Lower leg skin (tissue), 4 donors: ENCODE measurements at regions not wholly inside any gene's neighbourhood (a gene's known extent, or its start where the extent isn't known, plus 50 kb on each side); places are given as distances from the start of the nearest gene placed in this dataset.

Source experiments
- DNase-seq, 2 donors: peaks; one replicate each; pipeline ENCODE4 v3.0.0-alpha.2; 2019; ENCODE audit warnings: low spot score in 2 of 2
- H3K4me3 ChIP-seq: fragments of 200-600 bp; sonication (generic); 2 replicates; pipeline ENCODE4 v1.5.1; 2017; ENCODE audit warnings: mild to moderate bottlenecking, low read depth; ENCODE audit not compliant: poor library complexity, severe bottlenecking
- CTCF ChIP-seq, 3 donors: fragments of 450-650 bp; IDR thresholded peaks; one replicate each; pipeline ENCODE4 v1.5.1; 2016; ENCODE audit warnings: antibody characterized with exemption in 3 of 3, mild to moderate bottlenecking in 3 of 3, moderate library complexity in 2 of 3
- POLR2A ChIP-seq, 2 donors: fragments of 450-650 bp; IDR thresholded peaks; one replicate each; pipeline ENCODE4 v1.6.1; 2016 to 2017; ENCODE audit warnings: antibody characterized with exemption in 2 of 2, mild to moderate bottlenecking in 1 of 2, moderate library complexity in 1 of 2
- WGBS, 2 donors: methylation state at CpG; one replicate each; pipeline ENCODE4 v1.1.5; 2018; 5-methylcytosine and 5-hydroxymethylcytosine counted together
- intact Hi-C: fragments of 100-400 bp; cut with DNase I; formaldehyde crosslinking; loops from one replicate; pipeline ENCODE4 v1.15.0; 2023; ENCODE audit warnings: low total_unique reads

GRCh38 chr15:69592954-69593353 lies 140.3 kb downstream of the RPLP1 start:
- intact Hi-C loops = no loop called here
- no peak overlapping the region for H3K4me3 ChIP-seq
- TF ChIP-seq CTCF (IDR thresholded peaks at IDR 0.05) (no peak), POLR2A (IDR thresholded peaks at IDR 0.05) (no peak)
- WGBS, 2 donors = 76 to 77% methylated on average over 2 of the region's 2 CpGs
- DNase-seq = no peak

DNA sequence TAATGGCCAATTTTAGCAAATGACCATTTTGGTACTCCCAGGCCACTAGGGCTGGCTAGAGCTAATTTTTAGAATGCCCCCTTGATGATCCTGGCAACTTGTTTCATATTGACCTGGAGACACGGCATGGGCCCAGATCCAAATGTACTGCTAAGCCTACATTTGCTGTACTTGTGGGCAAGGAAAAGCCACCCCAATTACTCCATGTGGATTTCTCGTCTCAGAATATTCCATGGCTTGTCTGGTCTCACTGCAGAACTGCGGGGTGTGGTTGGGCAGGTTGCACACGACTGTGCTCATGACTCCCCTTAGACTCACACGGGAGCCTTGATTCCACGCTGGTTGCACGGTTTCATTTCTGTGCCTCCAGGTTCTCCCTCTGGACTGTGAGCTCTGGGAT lies 140.9 kb downstream of the RPLP1 start:
- TF ChIP-seq CTCF (IDR thresholded peaks at IDR 0.05) (no peak), POLR2A (IDR thresholded peaks at IDR 0.05) (no peak)
- WGBS, 2 donors = 85 to 93% methylated on average over 7 of the region's 7 CpGs
- no peak overlapping the region for H3K4me3 ChIP-seq
- DNase-seq = peak in 1 of 2 donors; percentile 53
- intact Hi-C loops = no loop called here

DNA sequence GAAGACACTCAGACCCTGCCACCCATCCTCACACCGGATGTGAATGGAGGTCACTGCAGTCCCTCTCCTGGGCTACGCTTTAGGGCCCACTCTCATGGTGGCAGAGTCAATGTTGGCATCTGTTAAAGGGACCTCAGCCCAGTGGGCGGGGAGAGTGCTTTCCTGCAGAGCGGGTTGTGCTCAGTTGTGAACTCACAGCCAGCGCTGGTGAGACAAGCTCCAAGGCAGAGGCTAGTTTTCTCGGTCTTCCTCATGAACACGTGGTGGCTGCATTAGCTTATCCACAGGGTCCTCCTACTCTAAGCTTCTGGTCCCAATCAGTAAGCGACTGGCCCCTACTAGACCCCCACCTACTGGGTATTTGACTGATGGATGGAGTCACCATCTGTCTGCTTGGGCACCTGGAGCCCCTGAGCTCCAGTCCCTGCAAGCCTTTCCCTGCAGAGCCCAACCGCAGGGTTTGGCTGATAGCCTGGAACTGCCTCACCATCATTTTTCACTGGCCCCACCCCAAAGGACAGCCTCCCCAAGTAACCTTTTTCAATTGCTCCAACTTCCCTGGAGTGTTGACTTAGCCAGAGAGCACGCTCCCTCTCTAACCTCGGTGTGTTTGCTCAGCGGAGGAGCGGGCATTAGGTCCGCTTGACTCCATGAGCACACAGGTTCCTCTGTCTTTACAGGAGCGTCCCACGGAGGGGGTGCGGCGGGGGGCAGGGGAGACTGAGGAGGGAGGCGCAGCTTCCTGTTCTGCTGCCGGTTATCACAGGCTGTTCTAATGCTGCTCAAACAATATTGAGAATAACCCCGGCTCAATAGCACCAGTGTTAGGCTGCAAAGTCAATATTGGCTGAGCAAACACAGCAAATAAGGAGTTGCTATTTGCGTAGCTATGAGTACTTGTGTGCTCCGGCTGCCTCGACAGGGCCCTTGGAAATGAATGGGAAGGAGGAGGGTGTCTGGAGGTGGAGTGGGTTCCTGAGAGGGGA lies 141.7 kb downstream of the RPLP1 start:
- intact Hi-C loops = no loop called here

GRCh38 chr15:69595009-69595791 lies 142.6 kb downstream of the RPLP1 start:
- peak in 1 of 2 donors; percentile 87 for DNase-seq
- no peak overlapping the region for H3K4me3 ChIP-seq
- no peak for TF ChIP-seq POLR2A (IDR thresholded peaks at IDR 0.05)
- TF ChIP-seq CTCF (IDR thresholded peaks at IDR 0.05) = no peak
- WGBS, 2 donors = 36 to 43% methylated on average over 9 to 10 of the region's 10 CpGs
- intact Hi-C loops = no loop called here

More for the DNA sequence above, 141.7 kb downstream of the RPLP1 start:
- no peak overlapping the region for H3K4me3 ChIP-seq
- no peak for TF ChIP-seq POLR2A (IDR thresholded peaks at IDR 0.05)
- TF ChIP-seq CTCF (IDR thresholded peaks at IDR 0.05) = peak in 1 of 3 donors; percentile 35
- DNase-seq = peak in 1 of 2 donors; percentile 80
- 27 to 34% methylated on average over 24 of the region's 24 CpGs for WGBS, 2 donors

DNA sequence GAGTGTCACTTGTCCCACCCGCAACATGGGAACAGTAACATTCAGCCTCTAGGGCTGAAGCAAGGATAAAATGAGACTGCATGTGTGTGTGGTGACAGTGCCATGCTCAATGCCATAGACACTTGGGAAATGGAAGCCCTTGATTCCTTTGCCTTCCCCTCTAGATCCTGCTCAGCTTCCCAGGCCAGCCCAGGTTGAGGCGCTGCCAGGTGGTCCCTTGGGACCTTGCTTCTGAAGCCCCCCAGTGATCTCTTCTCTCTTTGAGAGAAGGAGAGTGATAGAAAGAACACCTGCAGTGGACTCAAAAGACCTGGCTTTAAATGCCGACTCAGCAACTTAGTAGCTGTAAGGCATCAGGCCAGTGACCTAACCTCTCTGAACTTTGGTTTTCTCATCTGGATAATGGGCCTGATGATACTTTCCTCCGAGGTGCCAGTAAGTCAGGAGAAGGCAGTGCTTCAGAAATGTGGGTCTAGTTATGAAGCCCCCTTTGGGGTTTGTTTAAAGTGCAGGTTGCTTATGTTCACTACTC lies 144.5 kb downstream of the RPLP1 start:
- WGBS, 2 donors = 92 to 97% methylated on average over 4 of the region's 4 CpGs
- TF ChIP-seq CTCF (IDR thresholded peaks at IDR 0.05) (no peak), POLR2A (IDR thresholded peaks at IDR 0.05) (no peak)
- peak in 1 of 2 donors; percentile 53 for DNase-seq
- intact Hi-C loops = no loop called here
- no peak overlapping the region for H3K4me3 ChIP-seq
